ENCODE measurements at regions not wholly inside any gene's neighbourhood (a gene's known extent, or its start where the extent isn't known, plus 50 kb on each side); places are given as distances from the start of the nearest gene placed in this dataset.

DNA sequence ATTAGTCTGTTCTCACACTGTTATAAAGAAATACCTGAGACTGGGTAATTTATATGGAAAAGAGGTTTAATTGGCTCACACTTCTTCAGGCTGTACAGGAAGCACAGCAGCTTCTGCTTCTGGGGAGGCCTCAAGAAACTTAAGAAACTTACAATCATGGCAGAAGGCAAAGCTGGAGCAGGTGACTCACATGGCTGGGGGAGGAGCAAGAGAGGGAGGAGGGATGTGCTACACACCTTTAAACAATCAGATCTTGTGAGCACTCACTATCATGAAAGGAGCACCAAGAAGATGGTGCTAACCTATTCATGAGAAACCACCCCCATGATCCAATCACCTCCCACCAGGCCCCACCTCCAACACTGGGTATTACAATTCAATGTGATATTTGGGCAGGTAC lies 381.6 kb downstream of the ETS1 start:
- no peak overlapping the region for H3K27ac ChIP-seq (ENCODE audit: low read depth, low read length)
- no peaks in the 10 kb centered on the region for H3K4me1 ChIP-seq (ENCODE audit: control insufficient read depth, low read length)
- no peaks in the 10 kb centered on the region for H3K27me3 ChIP-seq (ENCODE audit: control insufficient read depth, low read length)
- TF ChIP-seq, protein P1, sequence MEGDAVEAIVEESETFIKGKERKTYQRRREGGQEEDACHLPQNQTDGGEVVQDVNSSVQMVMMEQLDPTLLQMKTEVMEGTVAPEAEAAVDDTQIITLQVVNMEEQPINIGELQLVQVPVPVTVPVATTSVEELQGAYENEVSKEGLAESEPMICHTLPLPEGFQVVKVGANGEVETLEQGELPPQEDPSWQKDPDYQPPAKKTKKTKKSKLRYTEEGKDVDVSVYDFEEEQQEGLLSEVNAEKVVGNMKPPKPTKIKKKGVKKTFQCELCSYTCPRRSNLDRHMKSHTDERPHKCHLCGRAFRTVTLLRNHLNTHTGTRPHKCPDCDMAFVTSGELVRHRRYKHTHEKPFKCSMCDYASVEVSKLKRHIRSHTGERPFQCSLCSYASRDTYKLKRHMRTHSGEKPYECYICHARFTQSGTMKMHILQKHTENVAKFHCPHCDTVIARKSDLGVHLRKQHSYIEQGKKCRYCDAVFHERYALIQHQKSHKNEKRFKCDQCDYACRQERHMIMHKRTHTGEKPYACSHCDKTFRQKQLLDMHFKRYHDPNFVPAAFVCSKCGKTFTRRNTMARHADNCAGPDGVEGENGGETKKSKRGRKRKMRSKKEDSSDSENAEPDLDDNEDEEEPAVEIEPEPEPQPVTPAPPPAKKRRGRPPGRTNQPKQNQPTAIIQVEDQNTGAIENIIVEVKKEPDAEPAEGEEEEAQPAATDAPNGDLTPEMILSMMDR (IDR thresholded peaks at IDR 0.05; ENCODE audit: low read depth, low read length, poor library complexity, severe bottlenecking) = no peak
- no peak for TF ChIP-seq EZH2phosphoT487 (IDR thresholded peaks at IDR 0.05; ENCODE audit: borderline replicate concordance, low read length)
- no peaks in the 10 kb centered on the region for H3K9me3 ChIP-seq (ENCODE audit: control insufficient read depth, insufficient read depth, low read length)
- no peaks in the 10 kb centered on the region for H4K20me1 ChIP-seq (ENCODE audit: control insufficient read depth, insufficient read depth, low read depth, low read length)
- H3K4me3 ChIP-seq (ENCODE audit: low read length) = no peak overlapping the region
- H3K9me2 ChIP-seq (replicated peaks; ENCODE audit: control insufficient read depth, low read length) = no peaks in the 10 kb centered on the region
- no peak overlapping the region for H3K4me2 ChIP-seq (ENCODE audit: low read length)
- H3F3A ChIP-seq (ENCODE audit: control insufficient read depth, insufficient read depth) = no peaks in the 10 kb centered on the region
- no peaks in the 10 kb centered on the region for H3K79me2 ChIP-seq (ENCODE audit: control insufficient read depth, low read length)
- H3K36me3 ChIP-seq (ENCODE audit: control insufficient read depth, low read length) = no peaks in the 10 kb centered on the region

DNA sequence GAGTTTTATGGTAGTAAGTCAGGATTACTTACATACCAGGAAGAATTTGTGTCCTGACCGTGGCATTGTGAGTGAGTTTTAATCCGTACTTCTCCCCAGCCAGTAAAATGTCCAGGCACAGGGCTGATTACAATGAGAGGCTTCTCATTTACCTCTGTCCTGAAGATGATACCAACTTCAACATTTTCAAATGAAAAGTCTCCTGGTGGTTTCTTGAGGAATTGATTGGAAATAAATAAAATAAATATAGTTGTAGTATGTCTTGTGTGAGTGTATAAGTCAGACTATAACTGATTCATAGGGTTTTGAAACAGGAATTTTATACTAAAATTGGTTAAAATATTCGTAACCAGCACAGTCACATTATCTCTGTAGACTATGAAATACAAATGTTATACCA lies 382.5 kb downstream of the ETS1 start:
- Histone ChIP-seq H3K27ac (ENCODE audit: low read depth, low read length) (no peak overlapping the region), H4K20me1 (ENCODE audit: control insufficient read depth, insufficient read depth, low read depth, low read length) (no peaks in the 10 kb centered on the region), H3F3A (ENCODE audit: control insufficient read depth, insufficient read depth) (no peaks in the 10 kb centered on the region), H3K27me3 (ENCODE audit: control insufficient read depth, low read length) (no peaks in the 10 kb centered on the region), H3K4me1 (ENCODE audit: control insufficient read depth, low read length) (no peaks in the 10 kb centered on the region), H3K36me3 (ENCODE audit: control insufficient read depth, low read length) (no peaks in the 10 kb centered on the region), H3K9me3 (ENCODE audit: control insufficient read depth, insufficient read depth, low read length) (no peaks in the 10 kb centered on the region), H3K79me2 (ENCODE audit: control insufficient read depth, low read length) (no peaks in the 10 kb centered on the region), H3K9me2 (replicated peaks; ENCODE audit: control insufficient read depth, low read length) (no peaks in the 10 kb centered on the region), H3K4me3 (ENCODE audit: low read length) (no peak overlapping the region), H3K4me2 (ENCODE audit: low read length) (no peak overlapping the region)
- no peak for TF ChIP-seq EZH2phosphoT487 (IDR thresholded peaks at IDR 0.05; ENCODE audit: borderline replicate concordance, low read length)
- TF ChIP-seq, protein P1 (IDR thresholded peaks at IDR 0.05; ENCODE audit: low read depth, low read length, poor library complexity, severe bottlenecking) = no peak

DNA sequence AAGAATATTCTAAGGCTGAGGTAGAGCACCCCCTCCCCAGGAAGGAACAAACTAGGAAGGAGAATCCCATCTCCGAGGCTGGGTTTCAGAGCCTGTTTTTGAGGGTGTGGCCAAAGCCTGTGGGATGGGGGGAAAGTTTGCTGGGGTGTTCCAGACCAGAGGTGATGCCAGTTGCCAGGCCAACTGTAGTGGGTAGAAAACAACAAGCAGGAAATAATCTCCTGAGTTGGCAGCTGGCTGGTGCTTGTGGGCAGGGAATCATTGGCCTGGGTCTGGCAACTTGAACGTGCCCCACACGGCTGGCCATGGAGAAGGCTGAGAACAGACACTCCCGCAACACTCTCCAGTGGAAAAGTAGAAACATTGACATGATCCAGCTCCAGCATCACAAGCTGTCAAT lies 385.6 kb downstream of the ETS1 start:
- Histone ChIP-seq H3K4me1 (ENCODE audit: control insufficient read depth, low read length) (no peaks in the 10 kb centered on the region), H3F3A (ENCODE audit: control insufficient read depth, insufficient read depth) (no peaks in the 10 kb centered on the region), H3K4me2 (ENCODE audit: low read length) (no peak overlapping the region), H3K36me3 (ENCODE audit: control insufficient read depth, low read length) (no peaks in the 10 kb centered on the region), H3K9me2 (replicated peaks; ENCODE audit: control insufficient read depth, low read length) (no peaks in the 10 kb centered on the region), H3K9me3 (ENCODE audit: control insufficient read depth, insufficient read depth, low read length) (no peaks in the 10 kb centered on the region), H3K27me3 (ENCODE audit: control insufficient read depth, low read length) (no peaks in the 10 kb centered on the region), H3K4me3 (ENCODE audit: low read length) (no peak overlapping the region), H4K20me1 (ENCODE audit: control insufficient read depth, insufficient read depth, low read depth, low read length) (no peaks in the 10 kb centered on the region), H3K79me2 (ENCODE audit: control insufficient read depth, low read length) (no peaks in the 10 kb centered on the region), H3K27ac (ENCODE audit: low read depth, low read length) (no peak overlapping the region)
- TF ChIP-seq EZH2phosphoT487 (IDR thresholded peaks at IDR 0.05; ENCODE audit: borderline replicate concordance, low read length) = no peak
- TF ChIP-seq, protein P1 (IDR thresholded peaks at IDR 0.05; ENCODE audit: low read depth, low read length, poor library complexity, severe bottlenecking) = no peak

DNA sequence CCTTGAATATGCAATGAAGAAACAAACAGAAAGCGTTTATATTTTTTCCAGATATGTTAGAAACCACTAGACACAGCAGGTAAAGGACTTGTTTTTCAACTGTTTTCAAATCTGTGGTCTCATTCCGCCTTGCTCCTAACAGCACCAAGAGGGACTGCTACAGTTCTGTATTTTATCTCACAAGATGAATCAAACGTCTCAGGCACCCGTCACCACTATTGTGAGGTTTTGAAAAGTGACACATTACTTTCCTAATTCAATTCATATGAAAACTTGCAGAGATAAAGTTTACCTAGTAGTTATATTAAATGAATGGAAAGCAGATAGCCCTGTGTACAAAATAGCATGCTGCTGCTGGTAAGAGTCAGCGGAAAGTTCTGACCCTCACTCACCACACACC lies 386.3 kb downstream of the ETS1 start:
- no peaks in the 10 kb centered on the region for H3K4me1 ChIP-seq (ENCODE audit: control insufficient read depth, low read length)

More for the DNA sequence above, 386.3 kb downstream of the ETS1 start:
- no peaks in the 10 kb centered on the region for H3F3A ChIP-seq (ENCODE audit: control insufficient read depth, insufficient read depth)
- no peak overlapping the region for H3K27ac ChIP-seq (ENCODE audit: low read depth, low read length)
- H3K9me3 ChIP-seq (ENCODE audit: control insufficient read depth, insufficient read depth, low read length) = no peaks in the 10 kb centered on the region
- no peak overlapping the region for H3K4me2 ChIP-seq (ENCODE audit: low read length)
- TF ChIP-seq, protein P1 (IDR thresholded peaks at IDR 0.05; ENCODE audit: low read depth, low read length, poor library complexity, severe bottlenecking) = no peak
- TF ChIP-seq EZH2phosphoT487 (IDR thresholded peaks at IDR 0.05; ENCODE audit: borderline replicate concordance, low read length) = no peak
- no peaks in the 10 kb centered on the region for H4K20me1 ChIP-seq (ENCODE audit: control insufficient read depth, insufficient read depth, low read depth, low read length)
- no peaks in the 10 kb centered on the region for H3K9me2 ChIP-seq (replicated peaks; ENCODE audit: control insufficient read depth, low read length)
- no peaks in the 10 kb centered on the region for H3K36me3 ChIP-seq (ENCODE audit: control insufficient read depth, low read length)
- H3K79me2 ChIP-seq (ENCODE audit: control insufficient read depth, low read length) = no peaks in the 10 kb centered on the region
- no peaks in the 10 kb centered on the region for H3K27me3 ChIP-seq (ENCODE audit: control insufficient read depth, low read length)
- H3K4me3 ChIP-seq (ENCODE audit: low read length) = no peak overlapping the region

Data from DOHH2 (cell line).